ENCODE measurements at regions not wholly inside any gene's neighbourhood (a gene's known extent, or its start where the extent isn't known, plus 50 kb on each side); places are given as distances from the start of the nearest gene placed in this dataset.

DNA sequence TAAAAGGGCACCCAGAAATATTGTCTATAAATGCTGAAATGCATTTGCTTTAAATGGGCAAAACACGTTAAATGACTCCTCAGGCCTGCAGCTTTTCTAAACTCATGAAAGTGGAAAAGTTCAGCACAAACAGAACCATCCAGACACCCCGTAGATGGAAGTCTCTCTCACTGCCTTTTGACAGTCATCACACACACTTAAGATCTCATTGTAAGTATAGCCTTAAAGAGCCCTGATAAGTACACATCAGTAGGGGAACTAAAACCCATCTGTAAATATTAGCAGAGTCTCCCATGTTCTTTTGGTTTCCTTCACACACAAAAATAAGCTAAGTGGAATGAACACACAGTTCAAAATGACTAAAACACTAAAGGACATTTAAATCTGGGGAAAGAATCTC lies 166.7 kb downstream of the LTN1 start:
- POLR2A ChIA-PET, result no interaction called here
- no peak for DNase-seq
- TF ChIP-seq, protein P1, sequence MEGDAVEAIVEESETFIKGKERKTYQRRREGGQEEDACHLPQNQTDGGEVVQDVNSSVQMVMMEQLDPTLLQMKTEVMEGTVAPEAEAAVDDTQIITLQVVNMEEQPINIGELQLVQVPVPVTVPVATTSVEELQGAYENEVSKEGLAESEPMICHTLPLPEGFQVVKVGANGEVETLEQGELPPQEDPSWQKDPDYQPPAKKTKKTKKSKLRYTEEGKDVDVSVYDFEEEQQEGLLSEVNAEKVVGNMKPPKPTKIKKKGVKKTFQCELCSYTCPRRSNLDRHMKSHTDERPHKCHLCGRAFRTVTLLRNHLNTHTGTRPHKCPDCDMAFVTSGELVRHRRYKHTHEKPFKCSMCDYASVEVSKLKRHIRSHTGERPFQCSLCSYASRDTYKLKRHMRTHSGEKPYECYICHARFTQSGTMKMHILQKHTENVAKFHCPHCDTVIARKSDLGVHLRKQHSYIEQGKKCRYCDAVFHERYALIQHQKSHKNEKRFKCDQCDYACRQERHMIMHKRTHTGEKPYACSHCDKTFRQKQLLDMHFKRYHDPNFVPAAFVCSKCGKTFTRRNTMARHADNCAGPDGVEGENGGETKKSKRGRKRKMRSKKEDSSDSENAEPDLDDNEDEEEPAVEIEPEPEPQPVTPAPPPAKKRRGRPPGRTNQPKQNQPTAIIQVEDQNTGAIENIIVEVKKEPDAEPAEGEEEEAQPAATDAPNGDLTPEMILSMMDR (IDR thresholded peaks at IDR 0.05; ENCODE audit: insufficient read depth in 1 of 2, low read depth in 1 of 2, low read length in 1 of 2, severe bottlenecking in 1 of 2, unreplicated experiment in 1 of 2), result no peak
- H3K4me1 Mint-ChIP-seq (ENCODE audit: low read depth, unreplicated experiment), result peaks cover 13% of the 10 kb centered on the region
- no peak overlapping the region for H3K4me3 ChIP-seq (ENCODE audit: low read depth, low read length)
- H3K27me3 ChIP-seq (replicated peaks; ENCODE audit: control insufficient read depth, insufficient read depth, low read length), result peaks cover 1% of the 10 kb centered on the region; the same call in 1 of the 2 replicates
- intact Hi-C loops (cut with micrococcal nuclease; ENCODE audit: unreplicated experiment), result loop anchor here (5.0 kb wide), 1 partner anchor 36 kb away; no protein-coding TSS in a partner anchor
- H3K9me3 ChIP-seq, result no peaks in the 10 kb centered on the region
- H3K9me3 Mint-ChIP-seq (ENCODE audit: unreplicated experiment), result no peaks in the 10 kb centered on the region
- H3K36me3 ChIP-seq (ENCODE audit: control insufficient read depth, insufficient read depth, low read length), result no peaks in the 10 kb centered on the region
- CTCF ChIA-PET, result interaction anchor here (0.6 kb wide), 1 partner anchor 462 kb away, joined by 3 read pairs; no protein-coding TSS in a partner anchor
- no peaks in the 10 kb centered on the region for H3K36me3 Mint-ChIP-seq (ENCODE audit: insufficient read depth, unreplicated experiment)
- H3K27ac Mint-ChIP-seq (ENCODE audit: unreplicated experiment), result no peak overlapping the region
- BruUV-seq (replicated peaks), result no TSS peak
- no peak overlapping the region for H3K4me3 Mint-ChIP-seq (ENCODE audit: unreplicated experiment)
- no peaks in the 10 kb centered on the region for H3K4me1 ChIP-seq
- peaks cover 2% of the 10 kb centered on the region for H3K27me3 Mint-ChIP-seq (ENCODE audit: insufficient read depth, unreplicated experiment)

DNA sequence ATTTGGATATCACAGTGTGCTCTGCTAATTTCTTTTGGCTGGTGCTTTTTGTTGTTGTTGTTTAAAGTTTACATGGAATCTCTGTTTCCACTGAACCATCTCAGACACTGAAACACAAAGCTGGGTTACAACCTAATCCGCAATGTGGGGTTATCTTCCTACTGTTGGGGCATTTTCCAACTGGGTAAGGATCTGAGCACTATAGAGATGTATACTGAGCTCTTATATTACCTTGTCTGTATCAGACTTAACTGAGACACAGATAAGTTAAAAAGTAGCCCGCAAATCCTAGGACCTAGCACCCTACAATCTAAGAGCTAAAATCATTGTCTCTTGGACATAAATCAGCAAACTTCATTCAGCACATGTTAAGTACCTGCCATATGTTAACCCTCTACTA lies 169.2 kb downstream of the LTN1 start:
- Histone ChIP-seq H3K9me3 (no peaks in the 10 kb centered on the region), H3K36me3 (ENCODE audit: control insufficient read depth, insufficient read depth, low read length) (no peaks in the 10 kb centered on the region), H3K4me3 (ENCODE audit: low read depth, low read length) (no peak overlapping the region), H3K27me3 (replicated peaks; ENCODE audit: control insufficient read depth, insufficient read depth, low read length) (peaks cover 1% of the 10 kb centered on the region; the same call in 1 of the 2 replicates), H3K4me1 (no peaks in the 10 kb centered on the region)
- no TSS peak for BruUV-seq (replicated peaks)
- intact Hi-C loops (cut with micrococcal nuclease; ENCODE audit: unreplicated experiment), result no loop called here
- no peaks in the 10 kb centered on the region for H3K36me3 Mint-ChIP-seq (ENCODE audit: insufficient read depth, unreplicated experiment)
- DNase-seq, result no peak
- ChIA-PET POLR2A (no interaction called here), CTCF (no interaction called here)
- H3K27me3 Mint-ChIP-seq (ENCODE audit: insufficient read depth, unreplicated experiment), result peaks cover 3% of the 10 kb centered on the region
- peaks cover 13% of the 10 kb centered on the region for H3K4me1 Mint-ChIP-seq (ENCODE audit: low read depth, unreplicated experiment)
- TF ChIP-seq, protein P1 (IDR thresholded peaks at IDR 0.05; ENCODE audit: insufficient read depth in 1 of 2, low read depth in 1 of 2, low read length in 1 of 2, severe bottlenecking in 1 of 2, unreplicated experiment in 1 of 2), result no peak
- H3K4me3 Mint-ChIP-seq (ENCODE audit: unreplicated experiment), result no peak overlapping the region
- no peak overlapping the region for H3K27ac Mint-ChIP-seq (ENCODE audit: unreplicated experiment)
- no peaks in the 10 kb centered on the region for H3K9me3 Mint-ChIP-seq (ENCODE audit: unreplicated experiment)

DNA sequence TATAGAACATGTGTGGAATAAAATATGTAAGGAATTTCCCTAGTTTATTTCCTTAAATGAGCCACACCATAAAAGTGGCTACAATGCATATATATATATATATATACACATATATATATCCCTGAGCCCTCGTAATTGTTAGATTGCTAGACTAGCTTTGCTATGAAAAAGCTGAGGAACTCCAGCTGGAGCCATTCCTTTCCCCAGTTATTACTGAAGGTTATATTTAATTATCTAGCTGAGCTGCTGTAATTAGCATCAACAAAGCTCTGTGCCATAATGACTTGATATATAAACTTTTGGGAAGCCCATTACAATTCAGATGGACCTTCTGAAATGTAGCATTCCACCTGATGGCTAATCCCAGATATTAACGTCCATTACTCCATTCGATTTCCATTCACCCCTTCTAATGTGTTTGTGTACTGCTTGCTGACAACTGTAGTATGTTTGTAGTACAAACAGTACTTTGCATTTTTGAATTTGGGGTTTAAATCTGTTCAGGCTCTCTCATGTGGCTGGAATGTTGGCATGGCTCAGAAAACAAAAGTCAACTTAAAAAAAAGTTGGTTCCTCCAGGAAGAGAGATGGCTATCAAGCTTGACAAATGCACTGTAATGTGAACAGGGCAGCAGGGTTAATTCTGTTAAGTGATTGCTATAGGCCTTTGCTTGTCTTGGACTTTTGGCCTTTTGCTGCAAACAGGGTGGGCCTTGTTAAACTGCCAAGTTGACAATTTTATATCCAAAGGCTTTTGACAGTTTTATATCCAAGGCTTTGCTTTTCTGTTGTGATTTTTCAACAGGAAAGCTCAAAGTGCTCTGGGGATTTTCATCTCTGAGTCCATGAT lies 170.0 kb downstream of the LTN1 start:
- H3K4me1 ChIP-seq, result no peaks in the 10 kb centered on the region
- no peaks in the 10 kb centered on the region for H3K36me3 ChIP-seq (ENCODE audit: control insufficient read depth, insufficient read depth, low read length)
- Mint-ChIP-seq H3K27me3 (ENCODE audit: insufficient read depth, unreplicated experiment) (peaks cover 3% of the 10 kb centered on the region), H3K9me3 (ENCODE audit: unreplicated experiment) (no peaks in the 10 kb centered on the region), H3K27ac (ENCODE audit: unreplicated experiment) (no peak overlapping the region), H3K4me1 (ENCODE audit: low read depth, unreplicated experiment) (peaks cover 13% of the 10 kb centered on the region), H3K4me3 (ENCODE audit: unreplicated experiment) (no peak overlapping the region), H3K36me3 (ENCODE audit: insufficient read depth, unreplicated experiment) (no peaks in the 10 kb centered on the region)
- H3K27me3 ChIP-seq (replicated peaks; ENCODE audit: control insufficient read depth, insufficient read depth, low read length), result peaks cover 1% of the 10 kb centered on the region; the same call in 1 of the 2 replicates
- ChIA-PET POLR2A (no interaction called here), CTCF (no interaction called here)
- TF ChIP-seq, protein P1 (IDR thresholded peaks at IDR 0.05; ENCODE audit: insufficient read depth in 1 of 2, low read depth in 1 of 2, low read length in 1 of 2, severe bottlenecking in 1 of 2, unreplicated experiment in 1 of 2), result no peak
- no peak for DNase-seq
- no peaks in the 10 kb centered on the region for H3K9me3 ChIP-seq
- no peak overlapping the region for H3K4me3 ChIP-seq (ENCODE audit: low read depth, low read length)
- intact Hi-C loops (cut with micrococcal nuclease; ENCODE audit: unreplicated experiment), result no loop called here
- BruUV-seq (replicated peaks), result no TSS peak

All from Caco-2 (cell line).